Lower lobe of right lung (tissue), 2 donors: ENCODE measurements at regions not wholly inside any gene's neighbourhood (a gene's known extent, or its start where the extent isn't known, plus 50 kb on each side); places are given as distances from the start of the nearest gene placed in this dataset.

ENCODE experiments used
- ATAC-seq, 2 donors: fragments of 200-7000 bp; cut with Tn5 transposase; one replicate each; pipeline ENCODE4 v1.9.1; 2020 to 2022; ENCODE audit warnings: mild to moderate bottlenecking in 2 of 2, moderate library complexity in 2 of 2
- DNase-seq: peaks from one replicate; pipeline ENCODE4 v3.0.0-alpha.2; 2020
- H3K27ac ChIP-seq: fragments of 200-600 bp; one replicate; pipeline ENCODE4 v1.8.0; 2022
- H3K27me3 ChIP-seq: fragments of 200-600 bp; one replicate; pipeline ENCODE4 v1.8.0; 2022; ENCODE audit warnings: low read depth
- H3K36me3 ChIP-seq: fragments of 200-600 bp; one replicate; pipeline ENCODE4 v1.8.0; 2022; ENCODE audit warnings: mild to moderate bottlenecking
- H3K4me1 ChIP-seq: fragments of 200-600 bp; one replicate; pipeline ENCODE4 v1.8.0; 2022
- H3K4me3 ChIP-seq: fragments of 200-600 bp; one replicate; pipeline ENCODE4 v1.8.0; 2022; ENCODE audit warnings: mild to moderate bottlenecking
- H3K9me3 ChIP-seq: fragments of 200-600 bp; one replicate; pipeline ENCODE4 v1.8.0; 2022
- CTCF ChIP-seq: fragments of 200-600 bp; IDR thresholded peaks from one replicate; pipeline ENCODE4 v1.8.0; 2022; ENCODE audit warnings: antibody characterized with exemption, mild to moderate bottlenecking
- intact Hi-C: fragments of 100-400 bp; cut with DNase I; formaldehyde crosslinking; loops from one replicate; pipeline ENCODE4 v1.11.0; 2022
- donor health status: DM: no; HTN: yes; CAD: no; lungs with severe emphysema.

- Histone ChIP-seq H3K36me3 (no peaks in the 10 kb centered on the region), H3K27me3 (no peaks in the 10 kb centered on the region), H3K4me3 (no peak overlapping the region), H3K9me3 (no peaks in the 10 kb centered on the region), H3K4me1 (no peaks in the 10 kb centered on the region), H3K27ac (no peak overlapping the region)
- ATAC-seq (no peak), DNase-seq (no peak)
- intact Hi-C loops: no loop called here
- no peak for TF ChIP-seq CTCF
Measured at GRCh38 chr10:104516986-104517385, 124.1 kb upstream of the SORCS3 start.

- Histone ChIP-seq H3K4me1 (no peaks in the 10 kb centered on the region), H3K27me3 (no peaks in the 10 kb centered on the region), H3K36me3 (no peaks in the 10 kb centered on the region), H3K4me3 (no peak overlapping the region), H3K27ac (no peak overlapping the region), H3K9me3 (no peaks in the 10 kb centered on the region)
- DNase-seq (no peak), ATAC-seq (no peak)
- intact Hi-C loops: no loop called here
- TF ChIP-seq CTCF: no peak
Measured at GRCh38 chr10:104517946-104518345, 123.1 kb upstream of the SORCS3 start.

GRCh38 chr10:104518891-104519290 is 122.2 kb upstream of the SORCS3 start:
- ATAC-seq: no peak
- H3K4me1 ChIP-seq: no peaks in the 10 kb centered on the region
- no peak overlapping the region for H3K27ac ChIP-seq
- no peaks in the 10 kb centered on the region for H3K36me3 ChIP-seq
- no peak for DNase-seq
- H3K9me3 ChIP-seq: no peaks in the 10 kb centered on the region
- no peak for TF ChIP-seq CTCF
- no peaks in the 10 kb centered on the region for H3K27me3 ChIP-seq
- no peak overlapping the region for H3K4me3 ChIP-seq
- intact Hi-C loops: no loop called here

- Histone ChIP-seq H3K4me1 (no peaks in the 10 kb centered on the region), H3K36me3 (no peaks in the 10 kb centered on the region), H3K27ac (no peak overlapping the region), H3K9me3 (no peaks in the 10 kb centered on the region), H3K27me3 (no peaks in the 10 kb centered on the region), H3K4me3 (no peak overlapping the region)
- no peak for DNase-seq
- intact Hi-C loops: no loop called here
- no peak for TF ChIP-seq CTCF
- no peak for ATAC-seq
Measured at GRCh38 chr10:104520653-104521052, 120.4 kb upstream of the SORCS3 start.

- Histone ChIP-seq H3K36me3 (no peaks in the 10 kb centered on the region), H3K27ac (no peak overlapping the region), H3K4me3 (no peak overlapping the region), H3K4me1 (no peaks in the 10 kb centered on the region), H3K27me3 (no peaks in the 10 kb centered on the region), H3K9me3 (no peaks in the 10 kb centered on the region)
- DNase-seq: no peak
- intact Hi-C loops: no loop called here
- ATAC-seq: no peak
- no peak for TF ChIP-seq CTCF
Measured at GRCh38 chr10:104521901-104522694, 119.0 kb upstream of the SORCS3 start.
